H1 (cell line): ENCODE measurements at regions not wholly inside any gene's neighbourhood (a gene's known extent, or its start where the extent isn't known, plus 50 kb on each side); places are given as distances from the start of the nearest gene placed in this dataset.

Source experiments
- BACH1 ChIP-seq: IDR thresholded peaks from 2 replicates; pipeline ENCODE4 v1.6.1; 2012; ENCODE audit warnings: low read length, improper control_type of control experiment
- CBX5 ChIP-seq: fragments of 300-800, 300-1000 bp; sonication (generic); IDR thresholded peaks from 2 replicates; pipeline ENCODE4 v1.7.1; 2016; ENCODE audit warnings: antibody characterized with exemption, low read length, low read depth
- CHD7 ChIP-seq: fragments of 300-600 bp; sonication (generic); IDR thresholded peaks from 2 replicates; pipeline ENCODE4 v1.7.1; 2012; ENCODE audit warnings: low read length, moderate library complexity, mild to moderate bottlenecking, inconsistent platforms; ENCODE audit not compliant: insufficient replicate concordance

GRCh38 chr12:93960521-93960920 lies 187.9 kb upstream of the PLXNC1 start (continued):
- TF ChIP-seq CHD7 (no peak), BACH1 (no peak), CBX5 (no peak)
